ENCODE measurements at regions not wholly inside any gene's neighbourhood (a gene's known extent, or its start where the extent isn't known, plus 50 kb on each side); places are given as distances from the start of the nearest gene placed in this dataset.

- TF ChIP-seq, protein P1, sequence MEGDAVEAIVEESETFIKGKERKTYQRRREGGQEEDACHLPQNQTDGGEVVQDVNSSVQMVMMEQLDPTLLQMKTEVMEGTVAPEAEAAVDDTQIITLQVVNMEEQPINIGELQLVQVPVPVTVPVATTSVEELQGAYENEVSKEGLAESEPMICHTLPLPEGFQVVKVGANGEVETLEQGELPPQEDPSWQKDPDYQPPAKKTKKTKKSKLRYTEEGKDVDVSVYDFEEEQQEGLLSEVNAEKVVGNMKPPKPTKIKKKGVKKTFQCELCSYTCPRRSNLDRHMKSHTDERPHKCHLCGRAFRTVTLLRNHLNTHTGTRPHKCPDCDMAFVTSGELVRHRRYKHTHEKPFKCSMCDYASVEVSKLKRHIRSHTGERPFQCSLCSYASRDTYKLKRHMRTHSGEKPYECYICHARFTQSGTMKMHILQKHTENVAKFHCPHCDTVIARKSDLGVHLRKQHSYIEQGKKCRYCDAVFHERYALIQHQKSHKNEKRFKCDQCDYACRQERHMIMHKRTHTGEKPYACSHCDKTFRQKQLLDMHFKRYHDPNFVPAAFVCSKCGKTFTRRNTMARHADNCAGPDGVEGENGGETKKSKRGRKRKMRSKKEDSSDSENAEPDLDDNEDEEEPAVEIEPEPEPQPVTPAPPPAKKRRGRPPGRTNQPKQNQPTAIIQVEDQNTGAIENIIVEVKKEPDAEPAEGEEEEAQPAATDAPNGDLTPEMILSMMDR (IDR thresholded peaks at IDR 0.05; ENCODE audit: control extremely low read depth in 1 of 3, insufficient read depth in 1 of 3, low read depth in 1 of 3, low read length in 3 of 3): no peak
- no peak for TF ChIP-seq POLR2A (IDR thresholded peaks at IDR 0.05; ENCODE audit: control extremely low read depth in 1 of 2, low read depth in 2 of 2, low read length in 2 of 2)
- TF ChIP-seq GABPA (IDR thresholded peaks at IDR 0.05; ENCODE audit: borderline replicate concordance, insufficient read depth, low read length): no peak
Measured at GRCh38 chr20:47429409-47429808, 72.3 kb upstream of the NCOA3 start.
